Gastrocnemius medialis (tissue), 4 donors: ENCODE measurements at regions not wholly inside any gene's neighbourhood (a gene's known extent, or its start where the extent isn't known, plus 50 kb on each side); places are given as distances from the start of the nearest gene placed in this dataset.

ENCODE experiments used
- POLR2A ChIP-seq, 2 donors: fragments of 450-650 bp; IDR thresholded peaks; one replicate each; pipeline ENCODE4 v1.6.1; 2017; ENCODE audit warnings: antibody characterized with exemption in 2 of 2, mild to moderate bottlenecking in 2 of 2, moderate library complexity in 2 of 2
- TF ChIP-seq, protein P1 (sequence below), 5 experiments: fragments of 450-650 bp in 3 of 5; fragments of 200-600 bp in 2 of 5; sonication (generic) in 2 of 5; IDR thresholded peaks in 4 of 5; conservative IDR thresholded peaks in 1 of 5; 1 replicate in 4 of 5; 2 replicates in 1 of 5; pipeline ENCODE4 v1.5.1; 2016 to 2019; ENCODE audit warnings: antibody characterized with exemption in 5 of 5, mild to moderate bottlenecking in 3 of 5, moderate library complexity in 3 of 5

DNA sequence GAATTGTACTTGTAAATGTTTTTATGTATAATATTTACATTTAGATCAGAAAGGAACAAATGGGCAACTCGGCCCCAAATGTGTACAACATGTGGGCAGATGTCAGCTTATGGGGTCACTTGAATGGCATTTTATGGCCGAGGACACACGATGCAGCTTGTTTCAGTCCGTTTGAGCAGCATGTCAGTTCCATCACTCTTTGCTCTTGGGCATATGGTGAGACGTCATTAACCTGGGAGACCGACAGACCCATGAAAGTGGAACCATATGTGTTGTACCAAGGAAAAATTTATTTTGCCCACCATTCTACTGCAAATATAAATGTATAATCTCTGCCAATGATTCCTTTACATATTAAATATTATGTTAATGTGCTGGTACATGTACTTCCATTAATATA lies 561.9 kb upstream of the SOX9 start:
- TF ChIP-seq, protein P1, sequence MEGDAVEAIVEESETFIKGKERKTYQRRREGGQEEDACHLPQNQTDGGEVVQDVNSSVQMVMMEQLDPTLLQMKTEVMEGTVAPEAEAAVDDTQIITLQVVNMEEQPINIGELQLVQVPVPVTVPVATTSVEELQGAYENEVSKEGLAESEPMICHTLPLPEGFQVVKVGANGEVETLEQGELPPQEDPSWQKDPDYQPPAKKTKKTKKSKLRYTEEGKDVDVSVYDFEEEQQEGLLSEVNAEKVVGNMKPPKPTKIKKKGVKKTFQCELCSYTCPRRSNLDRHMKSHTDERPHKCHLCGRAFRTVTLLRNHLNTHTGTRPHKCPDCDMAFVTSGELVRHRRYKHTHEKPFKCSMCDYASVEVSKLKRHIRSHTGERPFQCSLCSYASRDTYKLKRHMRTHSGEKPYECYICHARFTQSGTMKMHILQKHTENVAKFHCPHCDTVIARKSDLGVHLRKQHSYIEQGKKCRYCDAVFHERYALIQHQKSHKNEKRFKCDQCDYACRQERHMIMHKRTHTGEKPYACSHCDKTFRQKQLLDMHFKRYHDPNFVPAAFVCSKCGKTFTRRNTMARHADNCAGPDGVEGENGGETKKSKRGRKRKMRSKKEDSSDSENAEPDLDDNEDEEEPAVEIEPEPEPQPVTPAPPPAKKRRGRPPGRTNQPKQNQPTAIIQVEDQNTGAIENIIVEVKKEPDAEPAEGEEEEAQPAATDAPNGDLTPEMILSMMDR (IDR thresholded peaks at IDR 0.05 in 4 of 5, conservative IDR thresholded peaks at IDR 0.05 in 1 of 5) = no peak
- TF ChIP-seq POLR2A (IDR thresholded peaks at IDR 0.05) = no peak
